HT1080 (cell line): ENCODE measurements at regions not wholly inside any gene's neighbourhood (a gene's known extent, or its start where the extent isn't known, plus 50 kb on each side); places are given as distances from the start of the nearest gene placed in this dataset. TPM values are rescaled to one million over a fixed set of nuclear protein-coding genes. Genes with fewer than 3 reads are reported as not detected.

Experiments
- DNase-seq: peaks from one replicate; pipeline ENCODE4 v3.0.0-alpha.2; 2015; ENCODE audit warnings: low read depth
- small RNA-seq: library from RNA; depleted of rRNA; stranded (forward); fragments of <200 nt; gene quantifications from one replicate; pipeline ENCODE3, GENCODE V24; 2014

- no peak for DNase-seq
Observed at GRCh38 chr10:7478727-7479457, 68.1 kb upstream of the SFMBT2 start.

GRCh38 chr10:7477538-7478334 is 66.9 kb upstream of the SFMBT2 start:
- DNase-seq = no peak

DNA sequence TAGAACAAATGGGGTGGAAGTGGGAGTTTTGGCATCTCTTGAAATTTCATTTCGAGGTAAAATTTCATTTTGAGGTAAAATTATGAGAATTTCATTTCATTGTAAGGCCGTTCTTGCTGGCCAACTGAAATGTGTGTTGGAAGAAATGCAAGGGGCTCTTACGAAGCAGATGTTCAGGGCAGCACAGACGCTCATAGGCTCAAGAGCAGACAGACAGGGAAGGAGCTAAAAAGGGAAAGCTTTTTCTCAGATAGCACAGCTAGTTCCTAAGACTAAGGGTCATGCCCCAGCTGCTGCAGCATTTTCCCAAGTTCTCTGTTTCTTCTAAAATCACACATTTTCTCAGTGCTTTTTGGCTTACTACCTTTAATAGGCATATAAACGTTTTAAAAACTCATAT is 65.1 kb upstream of the SFMBT2 start:
- no peak for DNase-seq

DNA sequence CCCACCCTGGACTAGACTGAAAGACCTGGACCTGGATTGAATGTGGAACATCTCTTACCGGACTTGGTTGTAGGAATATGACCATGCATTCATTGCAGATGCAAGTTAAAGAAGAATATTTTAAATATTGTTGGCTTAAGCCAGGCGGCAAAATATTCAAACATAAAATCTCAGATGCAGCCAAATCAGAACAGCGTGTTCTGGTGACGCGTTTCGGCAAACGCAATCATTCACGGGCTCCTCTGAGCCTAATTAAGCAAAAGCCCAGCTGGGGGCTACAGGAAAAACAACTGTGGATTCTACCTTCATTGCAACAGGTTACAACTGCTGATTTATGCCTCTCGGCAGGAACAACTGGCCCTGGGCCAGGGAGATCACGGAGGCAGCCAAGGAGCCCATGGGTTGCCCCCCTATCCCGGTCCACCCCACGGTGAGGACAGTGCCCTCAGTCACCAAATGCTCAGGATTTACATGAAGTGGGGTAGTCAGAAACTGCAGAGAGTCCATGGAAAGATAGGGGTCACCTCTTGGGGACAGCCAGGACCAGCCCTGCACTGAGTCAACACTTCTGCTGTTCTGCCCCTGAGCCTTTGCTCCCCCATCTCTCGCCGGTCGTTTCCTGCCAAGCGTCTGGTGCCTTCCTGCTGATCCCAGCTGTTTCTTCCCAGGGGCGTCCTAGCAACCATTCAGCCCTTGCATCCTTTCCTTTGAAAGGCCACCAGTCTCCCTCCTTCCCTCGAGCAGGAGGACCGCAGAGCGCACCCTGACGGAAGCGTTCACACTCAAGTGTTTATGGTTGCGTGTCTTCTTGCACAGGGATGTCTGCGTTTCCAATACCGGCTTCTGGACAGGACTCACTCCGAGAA is 64.4 kb upstream of the SFMBT2 start:
- DNase-seq = peak; percentile 8

- DNase-seq = no peak
Observed at GRCh38 chr10:7474388-7474787, 63.6 kb upstream of the SFMBT2 start.

DNA sequence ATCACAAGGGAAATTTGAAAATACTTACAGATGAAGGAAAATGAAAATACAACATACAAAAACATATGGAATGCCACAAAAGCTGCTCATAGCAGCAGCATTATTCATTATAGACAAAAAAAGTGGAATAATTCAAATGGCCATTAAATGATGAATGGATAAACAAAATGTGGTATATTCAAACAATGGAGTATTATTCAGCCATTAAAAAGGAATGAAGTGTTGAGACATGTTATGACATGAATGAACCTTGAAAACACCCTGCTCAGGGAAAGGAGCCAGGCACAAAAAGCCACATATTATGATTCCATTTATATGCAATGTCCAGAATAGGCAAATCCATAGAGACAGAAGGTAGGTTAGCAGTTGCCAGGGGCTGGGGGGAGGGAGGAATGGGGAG is 62.6 kb upstream of the SFMBT2 start:
- DNase-seq = no peak

GRCh38 chr10:7471720-7472367 is 61.0 kb upstream of the SFMBT2 start:
- DNase-seq = no peak

- DNase-seq = no peak
Observed at GRCh38 chr10:7470371-7470770, 59.5 kb upstream of the SFMBT2 start.

- no peak for DNase-seq
Observed at GRCh38 chr10:7467031-7467667, 56.3 kb upstream of the SFMBT2 start.

DNA sequence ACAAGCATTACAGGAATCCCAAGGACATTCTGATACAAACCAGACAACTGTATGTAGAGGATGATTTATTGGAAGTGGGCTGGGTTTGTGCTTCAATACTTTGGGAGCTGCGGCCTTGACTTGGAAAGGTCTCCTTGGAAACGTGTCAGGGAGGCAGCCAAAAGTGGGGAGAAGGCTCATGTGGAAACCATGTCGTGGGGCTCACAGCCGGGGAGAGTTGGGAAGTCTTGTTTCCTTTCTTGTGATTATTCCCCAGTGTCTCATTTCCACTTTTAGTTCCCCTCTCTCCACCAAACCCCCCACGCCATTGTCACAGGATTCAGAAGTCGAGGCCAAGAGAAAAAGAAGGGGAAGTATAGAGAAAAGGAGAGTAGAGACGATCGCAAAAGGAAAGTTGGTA is 53.9 kb upstream of the SFMBT2 start:
- no peak for DNase-seq

Small RNA genes in the stretch of these regions (small RNA-seq; reads per million reads assigned to genes)
- gene RNU6-535P = not detected
